Muscle of leg (tissue), 3 donors: ENCODE measurements at regions not wholly inside any gene's neighbourhood (a gene's known extent, or its start where the extent isn't known, plus 50 kb on each side); places are given as distances from the start of the nearest gene placed in this dataset.

Experiments
- DNase-seq: peaks from one replicate; pipeline ENCODE4 v3.0.0; 2013
- H3K27ac ChIP-seq: one replicate; pipeline ENCODE4 v1.5.1; 2013; ENCODE audit warnings: mild to moderate bottlenecking, low read length, control low read depth
- H3K27me3 ChIP-seq: one replicate; pipeline ENCODE4 v1.6.1; 2013; ENCODE audit warnings: low read length; ENCODE audit not compliant: control insufficient read depth, insufficient read depth
- H3K36me3 ChIP-seq: one replicate; pipeline ENCODE4 v1.6.1; 2013; ENCODE audit warnings: low read length; ENCODE audit not compliant: control insufficient read depth, insufficient read depth
- H3K4me1 ChIP-seq: one replicate; pipeline ENCODE4 v1.6.1; 2013; ENCODE audit warnings: low read length; ENCODE audit not compliant: control insufficient read depth, insufficient read depth
- H3K4me3 ChIP-seq: one replicate; pipeline ENCODE4 v1.5.1; 2013; ENCODE audit warnings: low read length, control low read depth
- H3K9me3 ChIP-seq: replicated peaks from 2 replicates; pipeline ENCODE4 v1.6.1; 2013; ENCODE audit warnings: low read depth, low read length; ENCODE audit not compliant: control insufficient read depth
- WGBS: methylation state at CpG from one replicate; pipeline ENCODE4 v1.1.5; 2013; ENCODE audit warnings: missing lambda C conversion rate; ENCODE audit not compliant: insufficient coverage; 5-methylcytosine and 5-hydroxymethylcytosine counted together

DNA sequence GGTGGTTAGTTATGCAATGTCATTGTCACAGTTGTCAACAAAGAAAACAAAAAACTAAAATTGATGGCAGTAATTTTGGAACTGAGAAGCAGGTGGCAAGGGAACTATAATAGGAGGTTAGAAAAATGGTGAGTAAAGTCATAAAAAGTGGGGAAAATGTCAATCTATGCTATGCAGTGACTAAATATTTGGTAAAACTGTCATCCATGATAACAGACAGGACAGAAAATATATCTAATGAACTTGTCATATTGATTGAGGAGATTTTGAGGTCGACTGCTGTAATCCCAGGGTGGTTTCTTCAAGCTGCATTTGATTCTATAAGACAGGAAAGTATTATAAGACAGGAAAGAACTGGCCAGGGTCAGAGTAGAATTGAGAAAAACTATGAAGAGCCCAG, 998.4 kb downstream of the IGSF11 start:
- DNase-seq = no peak
- H3K36me3 ChIP-seq = no peaks in the 10 kb centered on the region
- no peak overlapping the region for H3K27ac ChIP-seq
- WGBS = 17% methylated on average over 1 of the region's 1 CpG
- no peaks in the 10 kb centered on the region for H3K27me3 ChIP-seq
- no peaks in the 10 kb centered on the region for H3K4me1 ChIP-seq
- H3K4me3 ChIP-seq = no peak overlapping the region
- peaks cover 13% of the 10 kb centered on the region for H3K9me3 ChIP-seq

DNA sequence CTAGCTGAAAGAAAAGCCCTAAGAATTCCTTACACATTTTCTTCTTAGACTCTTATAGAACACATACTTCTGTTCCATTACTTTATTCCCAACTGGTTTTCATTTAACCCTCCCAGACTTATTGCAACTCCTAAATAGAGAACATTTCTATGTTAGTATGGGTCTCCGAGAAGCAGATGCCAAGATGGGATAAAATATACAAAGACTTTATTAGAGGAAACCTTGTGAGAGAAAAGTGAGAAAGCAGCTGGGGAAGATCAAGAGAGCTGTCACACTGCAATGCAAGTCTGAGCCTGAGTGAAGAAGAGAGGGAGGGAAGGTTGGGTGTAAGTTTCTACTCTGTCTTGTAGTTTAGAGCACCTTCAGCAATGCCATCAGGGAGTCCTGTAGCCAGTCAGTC, 979.3 kb downstream of the IGSF11 start:
- Histone ChIP-seq H3K27ac (no peak overlapping the region), H3K4me3 (no peak overlapping the region), H3K27me3 (no peaks in the 10 kb centered on the region), H3K9me3 (no peaks in the 10 kb centered on the region), H3K36me3 (no peaks in the 10 kb centered on the region), H3K4me1 (no peaks in the 10 kb centered on the region)
- 0% methylated on average over 1 of the region's 1 CpG for WGBS
- no peak for DNase-seq

DNA sequence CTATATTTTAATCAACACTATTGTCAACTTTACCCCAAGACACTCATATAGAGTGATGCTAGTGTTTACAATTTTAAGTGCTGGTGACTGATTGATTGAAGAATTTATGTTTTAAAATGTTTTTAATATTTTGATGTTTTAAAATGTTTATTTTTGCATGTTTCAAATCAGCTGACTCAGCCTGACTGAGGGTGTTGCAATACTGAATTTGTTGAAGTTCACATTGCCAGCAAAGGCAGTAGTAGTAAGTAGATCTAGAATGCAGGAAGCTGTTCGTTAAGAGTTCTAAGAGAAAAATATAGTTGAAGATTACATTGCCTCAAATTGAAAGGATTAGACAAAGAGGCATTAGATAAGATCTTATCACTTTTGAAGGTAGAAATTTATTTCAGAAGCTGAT, 977.6 kb downstream of the IGSF11 start:
- Histone ChIP-seq H3K9me3 (no peaks in the 10 kb centered on the region), H3K4me3 (no peak overlapping the region), H3K36me3 (no peaks in the 10 kb centered on the region), H3K27me3 (no peaks in the 10 kb centered on the region), H3K27ac (no peak overlapping the region), H3K4me1 (no peaks in the 10 kb centered on the region)
- WGBS = no CpG with 5 or more reads among the region's 1 CpG
- no peak for DNase-seq

DNA sequence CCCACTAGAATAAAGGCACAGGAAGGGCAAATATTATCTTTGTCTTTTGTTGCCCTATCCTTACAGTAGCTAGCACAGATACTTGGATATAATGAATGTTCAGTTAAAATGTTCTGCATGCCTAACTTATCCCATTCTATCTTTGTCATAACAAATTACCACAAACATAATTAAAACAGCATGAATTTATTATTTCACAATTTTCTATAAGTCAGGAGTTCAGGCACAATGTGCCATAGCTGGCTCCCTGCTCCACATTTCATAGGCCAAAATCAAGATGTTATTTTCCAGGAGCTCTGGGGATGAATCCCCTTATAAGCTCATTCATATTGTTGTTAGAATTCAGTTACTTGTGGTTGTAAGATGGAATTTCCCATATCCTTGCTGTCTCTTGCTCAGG, 975.5 kb downstream of the IGSF11 start:
- H3K4me3 ChIP-seq = no peak overlapping the region
- no peaks in the 10 kb centered on the region for H3K9me3 ChIP-seq
- no peak for DNase-seq
- no peak overlapping the region for H3K27ac ChIP-seq
- H3K4me1 ChIP-seq = no peaks in the 10 kb centered on the region
- H3K36me3 ChIP-seq = no peaks in the 10 kb centered on the region
- no peaks in the 10 kb centered on the region for H3K27me3 ChIP-seq

DNA sequence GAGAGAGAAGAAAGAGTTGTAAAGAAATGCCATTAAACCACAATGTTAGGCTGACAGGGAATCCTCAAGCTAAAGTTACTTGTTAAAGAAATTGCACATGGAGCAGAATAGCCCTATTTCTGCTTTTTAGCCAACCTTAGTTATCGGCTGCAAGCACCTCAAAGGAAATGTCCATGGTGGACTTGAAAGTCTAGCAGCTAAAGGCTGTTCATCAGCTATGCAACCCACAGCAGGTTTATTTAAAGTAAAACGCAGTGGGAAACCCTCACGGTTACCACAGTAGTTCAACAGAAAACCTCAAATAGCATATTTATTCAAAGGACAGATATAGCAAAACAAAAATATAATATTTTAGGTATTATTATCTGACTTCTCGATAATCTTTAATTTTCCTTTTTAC, 967.2 kb downstream of the IGSF11 start:
- Histone ChIP-seq H3K27me3 (no peaks in the 10 kb centered on the region), H3K27ac (no peak overlapping the region), H3K4me1 (no peaks in the 10 kb centered on the region), H3K4me3 (no peak overlapping the region), H3K36me3 (no peaks in the 10 kb centered on the region), H3K9me3 (peaks cover 2% of the 10 kb centered on the region)
- no peak for DNase-seq
- WGBS = 67% methylated on average over 1 of the region's 4 CpGs

DNA sequence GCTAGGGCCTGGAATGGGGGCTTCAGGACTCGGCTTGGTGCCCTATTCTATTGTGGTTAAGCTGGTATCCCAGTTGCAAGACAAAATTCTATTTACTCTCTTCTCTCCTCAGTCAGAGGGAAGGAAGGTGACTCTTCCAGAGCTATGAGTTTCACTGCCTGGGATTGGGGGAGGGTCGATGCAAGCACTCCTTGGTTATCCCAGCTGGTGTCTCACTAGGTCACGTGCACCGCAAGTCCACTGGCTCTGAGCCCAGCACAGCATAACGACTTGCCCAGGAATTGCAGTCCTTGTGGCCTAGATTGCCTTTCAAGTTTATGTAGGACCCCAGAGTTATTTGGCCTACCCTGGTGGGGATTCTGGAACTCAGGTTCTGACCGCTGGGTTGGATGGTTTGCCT, 958.8 kb downstream of the IGSF11 start:
- Histone ChIP-seq H3K4me3 (no peak overlapping the region), H3K27me3 (no peaks in the 10 kb centered on the region), H3K36me3 (no peaks in the 10 kb centered on the region), H3K27ac (no peak overlapping the region), H3K9me3 (peaks cover 16% of the 10 kb centered on the region), H3K4me1 (no peaks in the 10 kb centered on the region)
- 43% methylated on average over 5 of the region's 6 CpGs for WGBS
- DNase-seq = peak; percentile 18

DNA sequence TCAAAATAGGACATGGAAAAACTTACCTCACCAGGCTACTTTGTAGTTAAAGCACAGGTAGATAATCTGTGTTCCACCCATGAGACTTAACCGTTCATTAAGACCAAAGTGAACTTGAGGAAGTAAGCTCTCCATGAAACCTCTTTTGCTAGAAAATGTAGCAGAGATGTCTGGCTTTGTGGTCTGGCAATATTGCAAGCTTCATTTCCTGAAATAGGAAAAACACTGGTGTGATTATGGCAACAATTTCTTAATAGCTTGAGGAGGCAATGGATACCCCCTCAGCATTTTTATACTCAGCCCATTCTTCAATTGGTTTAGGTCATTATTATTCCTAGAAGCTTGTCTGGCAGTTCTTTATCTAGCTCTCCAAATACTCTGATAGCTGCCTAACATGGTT, 957.3 kb downstream of the IGSF11 start:
- Histone ChIP-seq H3K4me3 (no peak overlapping the region), H3K4me1 (no peaks in the 10 kb centered on the region), H3K27ac (no peak overlapping the region), H3K36me3 (no peaks in the 10 kb centered on the region), H3K9me3 (peaks cover 16% of the 10 kb centered on the region), H3K27me3 (no peaks in the 10 kb centered on the region)
- WGBS = no CpG with 5 or more reads among the region's 1 CpG
- no peak for DNase-seq

DNA sequence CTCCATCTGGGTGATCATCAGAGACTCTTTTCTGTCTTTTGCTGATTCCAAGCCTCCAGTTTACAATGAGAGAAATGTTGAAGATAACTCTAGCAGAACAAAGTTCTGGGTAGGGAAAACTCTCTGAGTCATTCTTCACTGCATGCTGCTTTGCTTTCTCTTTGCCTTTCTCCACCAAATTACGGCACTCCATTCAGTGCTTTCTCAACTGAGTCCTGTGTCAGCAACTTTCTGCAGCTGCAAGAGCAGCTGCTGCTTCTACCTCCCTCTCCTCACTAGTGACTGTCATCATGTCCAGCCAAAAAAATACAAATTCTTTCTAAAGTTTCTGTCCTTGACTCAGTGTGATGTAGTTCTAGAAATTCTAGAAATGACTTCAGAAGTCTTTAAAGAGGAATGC, 953.8 kb downstream of the IGSF11 start:
- Histone ChIP-seq H3K4me1 (no peaks in the 10 kb centered on the region), H3K4me3 (no peak overlapping the region), H3K9me3 (peaks cover 4% of the 10 kb centered on the region), H3K36me3 (no peaks in the 10 kb centered on the region), H3K27ac (peak overlapping the region; percentile 47), H3K27me3 (no peaks in the 10 kb centered on the region)
- WGBS = 33% methylated on average over 1 of the region's 1 CpG
- peak; percentile 91 for DNase-seq

DNA sequence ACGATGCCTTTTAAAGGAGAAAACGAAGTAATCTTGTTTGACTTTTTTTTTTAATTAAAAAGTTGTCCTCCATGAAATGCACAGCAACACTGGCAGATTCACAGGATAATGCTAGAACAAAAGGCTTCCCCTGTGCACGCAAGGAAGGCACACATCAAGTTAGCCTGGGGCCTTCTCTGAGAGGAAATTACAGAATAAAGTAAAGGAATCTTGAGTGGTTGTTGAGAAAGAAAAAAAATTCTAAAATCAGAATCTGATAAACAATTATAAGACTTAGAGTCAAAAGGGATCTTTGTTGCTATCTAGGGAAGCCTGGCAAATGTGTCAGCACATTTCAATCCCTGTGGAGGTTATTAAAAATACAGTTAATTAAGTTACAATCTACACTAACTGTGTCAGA, 946.0 kb downstream of the IGSF11 start:
- no peak overlapping the region for H3K27ac ChIP-seq
- H3K27me3 ChIP-seq = no peaks in the 10 kb centered on the region
- DNase-seq = no peak
- WGBS = no CpG with 5 or more reads among the region's 3 CpGs
- H3K4me1 ChIP-seq = no peaks in the 10 kb centered on the region
- H3K9me3 ChIP-seq = peaks cover 17% of the 10 kb centered on the region
- no peak overlapping the region for H3K4me3 ChIP-seq
- no peaks in the 10 kb centered on the region for H3K36me3 ChIP-seq

DNA sequence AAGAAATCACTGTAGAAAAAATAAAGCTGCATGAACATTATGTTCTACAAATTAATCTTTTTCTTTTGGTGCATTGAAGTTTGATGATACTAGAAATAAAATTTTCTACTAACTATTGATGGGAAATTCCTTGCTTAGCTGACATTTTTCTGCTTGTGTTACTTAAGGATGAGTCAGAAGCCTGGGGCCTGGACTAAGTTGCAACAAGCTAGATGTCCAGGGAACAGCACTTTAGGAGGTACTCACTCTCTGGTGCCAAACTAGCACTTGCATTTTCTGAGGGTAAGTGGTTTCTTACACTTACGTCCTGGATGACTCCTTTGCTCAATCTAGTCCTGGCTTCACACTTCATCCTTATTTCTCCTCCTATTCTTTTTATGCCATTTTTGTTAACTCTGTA, 945.1 kb downstream of the IGSF11 start:
- Histone ChIP-seq H3K9me3 (peaks cover 19% of the 10 kb centered on the region), H3K36me3 (no peaks in the 10 kb centered on the region), H3K4me3 (no peak overlapping the region), H3K27me3 (no peaks in the 10 kb centered on the region), H3K4me1 (no peaks in the 10 kb centered on the region), H3K27ac (no peak overlapping the region)
- DNase-seq = no peak
- WGBS = no CpG with 5 or more reads among the region's 1 CpG

DNA sequence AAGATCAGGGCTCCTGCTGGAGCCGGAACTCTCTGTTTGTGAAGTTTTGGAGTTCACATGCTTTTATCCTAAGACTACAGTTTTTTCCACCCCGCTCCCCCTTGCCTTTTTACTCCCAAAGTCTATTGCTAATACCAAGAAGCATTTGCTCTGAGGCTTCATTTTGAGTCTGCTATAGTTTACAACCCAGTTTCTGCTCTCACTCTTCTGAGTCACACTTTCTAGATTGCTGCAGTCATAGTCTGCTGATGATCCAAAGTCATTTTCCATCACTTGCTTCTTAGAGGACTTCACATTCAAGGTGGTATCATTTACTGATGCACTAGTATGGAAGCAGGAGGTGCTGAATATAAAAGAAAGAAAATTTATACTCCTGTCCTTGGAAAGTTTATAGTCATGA, 937.4 kb downstream of the IGSF11 start:
- 75% methylated on average over 1 of the region's 2 CpGs for WGBS

More for the DNA sequence above, 937.4 kb downstream of the IGSF11 start:
- Histone ChIP-seq H3K4me3 (no peak overlapping the region), H3K4me1 (no peaks in the 10 kb centered on the region), H3K27ac (no peak overlapping the region), H3K36me3 (no peaks in the 10 kb centered on the region), H3K9me3 (peaks cover 14% of the 10 kb centered on the region), H3K27me3 (no peaks in the 10 kb centered on the region)
- DNase-seq = no peak
